ENCODE measurements at regions not wholly inside any gene's neighbourhood (a gene's known extent, or its start where the extent isn't known, plus 50 kb on each side); places are given as distances from the start of the nearest gene placed in this dataset.

DNA sequence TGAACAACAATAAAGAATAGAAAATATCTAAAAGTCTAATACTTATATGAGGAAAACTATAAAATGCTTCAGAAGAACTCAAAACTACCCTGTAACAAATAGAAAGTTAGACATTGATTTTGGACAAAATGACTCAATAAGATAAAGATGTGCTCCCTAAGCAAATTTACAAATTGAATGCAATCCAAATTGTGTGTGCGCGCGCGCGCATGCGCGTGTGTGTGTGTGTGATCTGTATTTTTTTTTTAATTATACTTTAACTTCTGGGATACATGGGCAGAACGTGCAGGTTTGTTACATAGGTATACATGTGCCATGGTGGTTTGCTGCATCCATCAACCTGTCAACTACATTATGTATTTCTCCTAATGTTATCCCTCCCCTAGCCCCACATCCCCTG lies 320.8 kb upstream of the INTU start:
- TF ChIP-seq, protein P1, sequence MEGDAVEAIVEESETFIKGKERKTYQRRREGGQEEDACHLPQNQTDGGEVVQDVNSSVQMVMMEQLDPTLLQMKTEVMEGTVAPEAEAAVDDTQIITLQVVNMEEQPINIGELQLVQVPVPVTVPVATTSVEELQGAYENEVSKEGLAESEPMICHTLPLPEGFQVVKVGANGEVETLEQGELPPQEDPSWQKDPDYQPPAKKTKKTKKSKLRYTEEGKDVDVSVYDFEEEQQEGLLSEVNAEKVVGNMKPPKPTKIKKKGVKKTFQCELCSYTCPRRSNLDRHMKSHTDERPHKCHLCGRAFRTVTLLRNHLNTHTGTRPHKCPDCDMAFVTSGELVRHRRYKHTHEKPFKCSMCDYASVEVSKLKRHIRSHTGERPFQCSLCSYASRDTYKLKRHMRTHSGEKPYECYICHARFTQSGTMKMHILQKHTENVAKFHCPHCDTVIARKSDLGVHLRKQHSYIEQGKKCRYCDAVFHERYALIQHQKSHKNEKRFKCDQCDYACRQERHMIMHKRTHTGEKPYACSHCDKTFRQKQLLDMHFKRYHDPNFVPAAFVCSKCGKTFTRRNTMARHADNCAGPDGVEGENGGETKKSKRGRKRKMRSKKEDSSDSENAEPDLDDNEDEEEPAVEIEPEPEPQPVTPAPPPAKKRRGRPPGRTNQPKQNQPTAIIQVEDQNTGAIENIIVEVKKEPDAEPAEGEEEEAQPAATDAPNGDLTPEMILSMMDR (IDR thresholded peaks at IDR 0.05): no peak
- TF ChIP-seq ZFX (IDR thresholded peaks at IDR 0.05; ENCODE audit: borderline replicate concordance): no peak

Measured in 22Rv1 (cell line).